ENCODE measurements at regions not wholly inside any gene's neighbourhood (a gene's known extent, or its start where the extent isn't known, plus 50 kb on each side); places are given as distances from the start of the nearest gene placed in this dataset.
"Not testable (repeated sequence)": the region's sequence is repeated elsewhere in the genome, so short reads cannot be mapped to it uniquely, and the experiment has no call there.

DNA sequence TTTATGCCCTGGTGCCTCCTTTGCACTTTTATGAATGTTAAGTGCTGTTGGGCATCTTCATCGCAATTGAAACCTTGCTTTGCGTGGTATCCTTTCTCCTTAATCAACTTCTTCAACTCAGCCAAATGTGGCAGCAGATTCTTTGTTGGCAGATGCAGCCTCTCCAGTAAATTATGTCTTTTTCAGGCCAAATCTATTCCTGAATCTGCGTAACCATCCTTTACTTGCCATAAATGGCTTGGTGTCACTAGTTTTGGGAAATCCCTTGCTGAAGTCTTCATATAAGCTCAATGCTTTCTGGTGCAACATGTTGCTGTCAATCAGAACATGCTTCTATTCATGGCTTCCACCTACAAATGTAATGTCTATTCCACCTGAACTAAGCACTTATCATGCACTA, 457.5 kb downstream of the FGF13 start:
- H3K36me3 ChIP-seq (replicated peaks in 1 of 2), result no peaks in the 10 kb centered on the region
- no peaks in the 10 kb centered on the region for H3K9me3 ChIP-seq (replicated peaks in 1 of 3)
- no peak for DNase-seq
- H3K27me3 ChIP-seq, result no peaks in the 10 kb centered on the region
- intact Hi-C loops (cut with DNase I), result no loop called here
- no peak overlapping the region for H3K27ac ChIP-seq
- no peak overlapping the region for H3K4me3 ChIP-seq
- TF ChIP-seq, protein P1, sequence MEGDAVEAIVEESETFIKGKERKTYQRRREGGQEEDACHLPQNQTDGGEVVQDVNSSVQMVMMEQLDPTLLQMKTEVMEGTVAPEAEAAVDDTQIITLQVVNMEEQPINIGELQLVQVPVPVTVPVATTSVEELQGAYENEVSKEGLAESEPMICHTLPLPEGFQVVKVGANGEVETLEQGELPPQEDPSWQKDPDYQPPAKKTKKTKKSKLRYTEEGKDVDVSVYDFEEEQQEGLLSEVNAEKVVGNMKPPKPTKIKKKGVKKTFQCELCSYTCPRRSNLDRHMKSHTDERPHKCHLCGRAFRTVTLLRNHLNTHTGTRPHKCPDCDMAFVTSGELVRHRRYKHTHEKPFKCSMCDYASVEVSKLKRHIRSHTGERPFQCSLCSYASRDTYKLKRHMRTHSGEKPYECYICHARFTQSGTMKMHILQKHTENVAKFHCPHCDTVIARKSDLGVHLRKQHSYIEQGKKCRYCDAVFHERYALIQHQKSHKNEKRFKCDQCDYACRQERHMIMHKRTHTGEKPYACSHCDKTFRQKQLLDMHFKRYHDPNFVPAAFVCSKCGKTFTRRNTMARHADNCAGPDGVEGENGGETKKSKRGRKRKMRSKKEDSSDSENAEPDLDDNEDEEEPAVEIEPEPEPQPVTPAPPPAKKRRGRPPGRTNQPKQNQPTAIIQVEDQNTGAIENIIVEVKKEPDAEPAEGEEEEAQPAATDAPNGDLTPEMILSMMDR (IDR thresholded peaks at IDR 0.05), result no peak
- no peak for TF ChIP-seq POLR2A (IDR thresholded peaks at IDR 0.05)
- H3K4me1 ChIP-seq (replicated peaks in 1 of 2), result no peaks in the 10 kb centered on the region
- WGBS, 4 donors, result 77 to 83% (median 81%) methylated on average over 3 of the region's 3 CpGs

DNA sequence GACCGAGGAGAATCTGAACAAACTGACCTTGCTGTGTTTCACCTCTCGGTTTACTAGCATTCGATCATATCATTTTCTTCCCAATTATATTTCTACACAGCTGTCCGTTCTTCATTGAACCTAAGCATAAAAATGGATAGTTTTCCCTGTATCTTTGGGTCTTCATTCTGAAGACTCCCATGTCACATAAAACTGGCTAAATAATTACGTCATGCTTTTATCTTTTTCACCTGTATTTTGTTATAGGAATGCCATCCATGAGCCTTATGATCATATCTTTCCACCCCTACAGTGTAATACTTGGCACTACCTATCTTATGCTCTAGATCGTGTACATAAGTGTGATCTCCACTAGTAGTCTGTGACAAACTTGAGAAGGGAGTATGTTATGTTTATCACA, 456.1 kb downstream of the FGF13 start:
- Histone ChIP-seq H3K27ac (no peak overlapping the region), H3K4me1 (replicated peaks in 1 of 2) (no peaks in the 10 kb centered on the region), H3K36me3 (replicated peaks in 1 of 2) (no peaks in the 10 kb centered on the region), H3K4me3 (no peak overlapping the region), H3K9me3 (replicated peaks in 1 of 3) (no peaks in the 10 kb centered on the region), H3K27me3 (no peaks in the 10 kb centered on the region)
- no peak for DNase-seq
- intact Hi-C loops (cut with DNase I), result no loop called here
- TF ChIP-seq, protein P1 (IDR thresholded peaks at IDR 0.05), result no peak
- no peak for TF ChIP-seq POLR2A (IDR thresholded peaks at IDR 0.05)
- 66 to 73% (median 69%) methylated on average over 6 of the region's 6 CpGs for WGBS, 4 donors

DNA sequence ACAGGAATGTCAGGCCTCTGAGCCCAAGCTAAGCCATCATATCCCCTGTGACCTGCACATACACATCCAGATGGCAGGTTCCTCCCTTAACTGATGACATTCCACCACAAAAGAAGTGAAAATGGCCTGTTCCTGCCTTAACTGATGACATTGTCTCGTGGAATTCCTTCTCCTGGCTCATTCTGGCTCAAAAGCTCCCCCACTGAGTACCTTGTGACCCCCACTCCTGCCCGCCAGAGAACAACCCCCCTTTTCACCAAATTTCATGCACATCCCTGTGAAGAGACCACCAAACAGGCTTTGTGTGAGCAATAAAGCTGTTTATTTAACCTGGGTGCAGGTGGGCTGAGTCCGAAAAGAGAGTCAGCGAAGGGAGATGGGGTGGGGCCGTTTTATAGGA, 447.4 kb downstream of the FGF13 start:
- H3K4me3 ChIP-seq; H3K27me3 ChIP-seq; H3K36me3 ChIP-seq (replicated peaks in 1 of 2); H3K27ac ChIP-seq; H3K4me1 ChIP-seq (replicated peaks in 1 of 2); intact Hi-C loops (cut with DNase I); DNase-seq; H3K9me3 ChIP-seq (replicated peaks in 1 of 3): not testable (repeated sequence)
- 45 to 79% (median 53%) methylated on average over 3 to 5 of the region's 5 CpGs for WGBS, 4 donors

DNA sequence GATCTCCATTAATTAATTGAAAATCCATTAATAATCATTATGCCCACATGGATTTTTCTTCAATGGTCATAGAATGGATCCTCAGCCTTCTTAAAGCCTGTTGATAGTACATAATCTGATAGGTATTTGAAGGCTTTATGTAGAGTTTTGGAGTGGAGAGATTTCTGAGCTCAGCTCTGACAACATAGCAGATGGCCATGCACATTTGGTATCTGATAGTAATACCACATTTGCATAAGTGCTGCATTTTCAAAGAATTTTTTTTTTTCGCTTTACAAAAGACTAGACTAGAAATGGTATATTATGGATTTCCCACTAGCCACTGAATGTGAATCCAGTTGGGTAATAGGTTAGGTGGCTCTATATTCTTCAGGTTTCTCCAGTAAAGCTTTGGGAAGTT, 440.6 kb downstream of the FGF13 start:
- DNase-seq, result no peak
- intact Hi-C loops (cut with DNase I), result no loop called here
- H3K27ac ChIP-seq, result no peak overlapping the region
- no peaks in the 10 kb centered on the region for H3K9me3 ChIP-seq (replicated peaks in 1 of 3)
- no peaks in the 10 kb centered on the region for H3K4me1 ChIP-seq (replicated peaks in 1 of 2)
- TF ChIP-seq POLR2A (IDR thresholded peaks at IDR 0.05), result no peak
- TF ChIP-seq, protein P1 (IDR thresholded peaks at IDR 0.05), result no peak
- H3K36me3 ChIP-seq (replicated peaks in 1 of 2), result no peaks in the 10 kb centered on the region
- no peaks in the 10 kb centered on the region for H3K27me3 ChIP-seq
- WGBS, 4 donors, result 79 to 100% (median 92%) methylated on average over 1 of the region's 1 CpG
- H3K4me3 ChIP-seq, result no peak overlapping the region

DNA sequence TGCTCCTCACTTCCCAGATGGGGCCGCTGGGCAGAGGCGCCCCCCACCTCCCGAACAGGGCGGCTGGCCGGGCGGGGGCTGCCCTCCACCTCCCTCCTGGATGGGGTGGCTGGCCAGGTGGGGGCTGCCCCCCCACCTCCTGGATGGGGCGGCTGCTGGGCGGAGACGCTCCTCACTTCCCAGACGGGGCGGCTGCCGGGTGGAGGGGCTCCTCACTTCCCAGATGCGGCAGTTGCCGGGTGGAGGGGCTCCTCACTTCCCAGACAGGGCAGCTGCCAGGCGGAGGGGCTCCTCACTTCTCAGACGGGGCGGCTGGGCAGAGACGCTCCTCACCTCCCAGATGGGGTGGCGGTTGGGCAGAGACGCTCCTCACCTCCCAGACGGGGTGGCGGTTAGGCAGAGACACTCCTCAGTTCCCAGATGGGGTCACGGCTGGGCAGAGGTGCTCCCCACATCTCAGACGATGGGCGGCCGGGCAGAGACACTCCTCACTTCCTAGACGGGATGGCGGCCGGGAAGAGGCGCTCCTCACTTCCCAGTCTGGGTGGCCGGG, 428.8 kb downstream of the FGF13 start:
- H3K27me3 ChIP-seq; DNase-seq; H3K4me1 ChIP-seq (replicated peaks in 1 of 2); intact Hi-C loops (cut with DNase I); H3K36me3 ChIP-seq (replicated peaks in 1 of 2); H3K27ac ChIP-seq; H3K9me3 ChIP-seq (replicated peaks in 1 of 3); H3K4me3 ChIP-seq: not testable (repeated sequence)
- WGBS, 4 donors, result 85 to 100% (median 93%) methylated on average over 2 to 31 of the region's 31 CpGs; no CpG with 5 or more reads in 1 of the 4 donors
